GM12892 (cell line): ENCODE measurements at regions not wholly inside any gene's neighbourhood (a gene's known extent, or its start where the extent isn't known, plus 50 kb on each side); places are given as distances from the start of the nearest gene placed in this dataset.

Experiments used
- POLR2A ChIP-seq: IDR thresholded peaks from 2 replicates; pipeline ENCODE4 v1.6.1; 2011; ENCODE audit warnings: low read depth, low read length, control low read depth
- POLR2AphosphoS5 ChIP-seq: IDR thresholded peaks from 2 replicates; pipeline ENCODE4 v1.6.1; 2011; ENCODE audit warnings: low read depth, low read length, control low read depth
- TAF1 ChIP-seq: IDR thresholded peaks from 2 replicates; pipeline ENCODE4 v1.6.1; 2011; ENCODE audit warnings: low read depth, mild to moderate bottlenecking, control low read depth, low read length, borderline replicate concordance

- TF ChIP-seq POLR2A (no peak), TAF1 (no peak), POLR2AphosphoS5 (no peak)
Observed at GRCh38 chr2:80715433-80715832, 410.9 kb upstream of the LRRTM1 start.
